Heart right ventricle (tissue), 16 donors: ENCODE measurements at regions not wholly inside any gene's neighbourhood (a gene's known extent, or its start where the extent isn't known, plus 50 kb on each side); places are given as distances from the start of the nearest gene placed in this dataset.

ENCODE experiments used
- ATAC-seq, 8 donors: fragments of 200-7000 bp; cut with Tn5 transposase; one replicate each; pipeline ENCODE4 v1.9.1; 2020; ENCODE audit warnings: mild to moderate bottlenecking in 8 of 8, moderate library complexity in 8 of 8, moderate number of reproducible peaks in 1 of 8
- DNase-seq, 2 donors: peaks; one replicate each; pipeline ENCODE4 v3.0.0-alpha.2; 2020
- H3K27ac ChIP-seq, 10 donors: fragments of 200-600 bp; sonication (generic) in 2 of 10; one replicate each; pipeline versions ENCODE4 v1.5.0 to v1.8.0; 2020 to 2022; ENCODE audit warnings: mild to moderate bottlenecking in 3 of 10
- H3K27me3 ChIP-seq, 7 donors: fragments of 200-600 bp; one replicate each; pipeline ENCODE4 v1.8.0; 2021 to 2022; ENCODE audit warnings: mild to moderate bottlenecking in 2 of 7
- H3K36me3 ChIP-seq, 9 donors: fragments of 200-600 bp; sonication (generic) in 1 of 9; one replicate each; pipeline versions ENCODE4 v1.5.0 to v1.8.0; 2020 to 2022; ENCODE audit warnings: mild to moderate bottlenecking in 2 of 9
- H3K4me1 ChIP-seq, 9 donors: fragments of 200-600 bp; sonication (generic) in 1 of 9; one replicate each; pipeline versions ENCODE4 v1.5.0 to v1.8.0; 2020 to 2022; ENCODE audit warnings: mild to moderate bottlenecking in 4 of 9
- H3K4me3 ChIP-seq, 10 donors: fragments of 200-600 bp; sonication (generic) in 2 of 10; one replicate each; pipeline versions ENCODE4 v1.5.0 to v1.8.0; 2020 to 2022; ENCODE audit warnings: mild to moderate bottlenecking in 7 of 10, moderate library complexity in 2 of 10
- H3K9me3 ChIP-seq, 11 donors: fragments of 200-600 bp in 10 of 11; sonication (generic) in 2 of 11; one replicate each; pipeline versions ENCODE4 v1.5.0 to v1.8.0; 2013 to 2022; ENCODE audit warnings: mild to moderate bottlenecking in 2 of 11, control low read depth in 1 of 11, moderate library complexity in 1 of 11
- CTCF ChIP-seq, 9 donors: fragments of 200-600 bp; sonication (generic) in 2 of 9; IDR thresholded peaks; one replicate each; pipeline versions ENCODE4 v1.5.0 to v1.8.0; 2021 to 2022; ENCODE audit warnings: antibody characterized with exemption in 9 of 9, mild to moderate bottlenecking in 5 of 9, moderate library complexity in 1 of 9
- WGBS, 2 donors: extraction: QIAGEN DNeasy Blood & Tissue Kit; methylation state at CpG; one replicate each; pipeline ENCODE4 v1.1.7; 2013; ENCODE audit warnings: inconsistent platforms in 1 of 2; 5-methylcytosine and 5-hydroxymethylcytosine counted together
- intact Hi-C, 10 donors: fragments of 100-400 bp; cut with DNase I; formaldehyde crosslinking; loops; one replicate each; pipeline versions ENCODE4 v1.11.1 to v1.14.2; 2022
- donor health status: Arrhythmogenic right ventricular cardiomyopathy.
- donor health status: ischemic (EF 13 %, LVEDD 7.1; RV severe dilation, severe dysfunction).
- donor health status: healthy with polysubstance abuse.
- donor health status: DM: no; HTN: yes; CAD: no.
- donor health status: DM: no; HTN: no; CAD: no.
- donor health status: ischemic (EF 25% LVEDD 6.9; RV normal size, moderate dysfunction).
- donor health status: ischemic (EF 25% LVEDD 5.7; RV mildly dilated, moderate dysfunction).
- donor health status: healthy.
- donor health status: DM: yes; HTN: yes; CAD: no.
- donor health status: Ischemic cardiomyopathy.
- donor health status: ischemic (EF 35%, LVEDD 5.7; RV mildly dilated, moderate dysfunction).
- donor health status: nonischemic (EF 11% LVEDD 7.7; RV severe dilation, severe dysfunction).
- donor health status: DM: yes; HTN: yes; CAD: no.
- donor health status: PGD.
- donor health status: ischemic (EF 29% LVEDD 5.4; RV normal size, mild dysfunction).
- donor health status: nonischemic (EF 23%, LVEDD 6.1; RV moderate dilation, normal function).

- H3K9me3 ChIP-seq = no peaks in the 10 kb centered on the region
- H3K4me1 ChIP-seq = no peaks in the 10 kb centered on the region
- H3K36me3 ChIP-seq = no peaks in the 10 kb centered on the region
- H3K4me3 ChIP-seq = no peak overlapping the region
- no peak overlapping the region for H3K27ac ChIP-seq
- ATAC-seq (no peak), DNase-seq (no peak)
- intact Hi-C loops = no loop called here
- no peak for TF ChIP-seq CTCF (IDR thresholded peaks at IDR 0.05)
- H3K27me3 ChIP-seq = no peaks in the 10 kb centered on the region
Measured at GRCh38 chr4:57658673-57659072, 548.5 kb upstream of the IGFBP7 start.

- no peaks in the 10 kb centered on the region for H3K4me1 ChIP-seq
- DNase-seq (no peak), ATAC-seq (no peak)
- no peak for TF ChIP-seq CTCF (IDR thresholded peaks at IDR 0.05)
- H3K27ac ChIP-seq = no peak overlapping the region
- no peak overlapping the region for H3K4me3 ChIP-seq
- no peaks in the 10 kb centered on the region for H3K27me3 ChIP-seq
- 57 to 70% methylated on average over 3 of the region's 3 CpGs for WGBS, 2 donors
- no peaks in the 10 kb centered on the region for H3K36me3 ChIP-seq
- intact Hi-C loops = no loop called here
- H3K9me3 ChIP-seq = no peaks in the 10 kb centered on the region
Measured at GRCh38 chr4:57658188-57658587, 548.0 kb upstream of the IGFBP7 start.

GRCh38 chr4:57655342-57655741 lies 545.2 kb upstream of the IGFBP7 start:
- 70 to 86% methylated on average over 1 of the region's 1 CpG for WGBS, 2 donors
- intact Hi-C loops = no loop called here
- H3K27me3 ChIP-seq = no peaks in the 10 kb centered on the region

GRCh38 chr4:57652779-57653178 lies 542.6 kb upstream of the IGFBP7 start:
- WGBS, 2 donors = 69 to 79% methylated on average over 2 of the region's 2 CpGs
- no peaks in the 10 kb centered on the region for H3K9me3 ChIP-seq
- no peaks in the 10 kb centered on the region for H3K4me1 ChIP-seq
- TF ChIP-seq CTCF (IDR thresholded peaks at IDR 0.05) = no peak
- no peak overlapping the region for H3K4me3 ChIP-seq
- intact Hi-C loops = no loop called here
- ATAC-seq (no peak), DNase-seq (no peak)
- H3K27ac ChIP-seq = no peak overlapping the region
- H3K36me3 ChIP-seq = no peaks in the 10 kb centered on the region
- H3K27me3 ChIP-seq = no peaks in the 10 kb centered on the region

More at GRCh38 chr4:57655342-57655741, 545.2 kb upstream of the IGFBP7 start:
- DNase-seq = no peak
- Histone ChIP-seq H3K27ac (no peak overlapping the region), H3K9me3 (no peaks in the 10 kb centered on the region), H3K4me1 (no peaks in the 10 kb centered on the region), H3K4me3 (no peak overlapping the region), H3K36me3 (no peaks in the 10 kb centered on the region)
- no peak for ATAC-seq
- no peak for TF ChIP-seq CTCF (IDR thresholded peaks at IDR 0.05)
